Nucleus accumbens (tissue), 56 donors: ENCODE measurements at regions not wholly inside any gene's neighbourhood (a gene's known extent, or its start where the extent isn't known, plus 50 kb on each side); places are given as distances from the start of the nearest gene placed in this dataset.
"Not testable (repeated sequence)": the region's sequence is repeated elsewhere in the genome, so short reads cannot be mapped to it uniquely, and the experiment has no call there.

Source experiments
- DNase-seq, 56 donors: peaks; one replicate each; lab custom pipeline; 2025; lab: John Stamatoyannopoulos, UW

GRCh38 chr14:41120402-41120801 lies 486.3 kb upstream of the LRFN5 start:
- DNase-seq, result no peak

- no peak for DNase-seq
Measured at GRCh38 chr14:41096131-41096530, 510.5 kb upstream of the LRFN5 start.

GRCh38 chr14:41087056-41087455 lies 519.6 kb upstream of the LRFN5 start:
- no peak for DNase-seq

- no peak for DNase-seq
Measured at GRCh38 chr14:41073544-41073943, 533.1 kb upstream of the LRFN5 start.

- no peak for DNase-seq
Measured at GRCh38 chr14:41072776-41073175, 533.9 kb upstream of the LRFN5 start.

- no peak for DNase-seq
Measured at GRCh38 chr14:41071351-41071750, 535.3 kb upstream of the LRFN5 start.

GRCh38 chr14:41062826-41063225 lies 543.9 kb upstream of the LRFN5 start:
- DNase-seq, result no peak

- no peak for DNase-seq
Measured at GRCh38 chr14:41055589-41055988, 551.1 kb upstream of the LRFN5 start.

- no peak for DNase-seq
Measured at GRCh38 chr14:41051801-41052200, 554.9 kb upstream of the LRFN5 start.

- no peak for DNase-seq
Measured at GRCh38 chr14:41047763-41048162, 558.9 kb upstream of the LRFN5 start.

- no peak for DNase-seq
Measured at GRCh38 chr14:41037388-41037787, 569.3 kb upstream of the LRFN5 start.

- DNase-seq, result no peak
Measured at GRCh38 chr14:41034969-41035368, 571.7 kb upstream of the LRFN5 start.

- no peak for DNase-seq
Measured at GRCh38 chr14:41022932-41023331, 583.7 kb upstream of the LRFN5 start.

- no peak for DNase-seq
Measured at GRCh38 chr14:41016213-41016612, 590.5 kb upstream of the LRFN5 start.

GRCh38 chr14:41000350-41000749 lies 606.3 kb upstream of the LRFN5 start:
- no peak for DNase-seq

GRCh38 chr14:40989260-40989659 lies 617.4 kb upstream of the LRFN5 start:
- DNase-seq, result no peak

- DNase-seq, result no peak
Measured at GRCh38 chr14:40987481-40987880, 619.2 kb upstream of the LRFN5 start.

GRCh38 chr14:40986655-40987054 lies 620.0 kb upstream of the LRFN5 start:
- no peak for DNase-seq

- DNase-seq, result no peak
Measured at GRCh38 chr14:40985584-40985983, 621.1 kb upstream of the LRFN5 start.

- no peak for DNase-seq
Measured at GRCh38 chr14:40983604-40984003, 623.1 kb upstream of the LRFN5 start.

- no peak for DNase-seq
Measured at GRCh38 chr14:40981247-40981646, 625.4 kb upstream of the LRFN5 start.

GRCh38 chr14:40960257-40960656 lies 646.4 kb upstream of the LRFN5 start:
- DNase-seq, result not testable (repeated sequence)

GRCh38 chr14:40955131-40955505 lies 651.6 kb upstream of the LRFN5 start:
- DNase-seq, result no peak
